ENCODE measurements at regions not wholly inside any gene's neighbourhood (a gene's known extent, or its start where the extent isn't known, plus 50 kb on each side); places are given as distances from the start of the nearest gene placed in this dataset.

DNA sequence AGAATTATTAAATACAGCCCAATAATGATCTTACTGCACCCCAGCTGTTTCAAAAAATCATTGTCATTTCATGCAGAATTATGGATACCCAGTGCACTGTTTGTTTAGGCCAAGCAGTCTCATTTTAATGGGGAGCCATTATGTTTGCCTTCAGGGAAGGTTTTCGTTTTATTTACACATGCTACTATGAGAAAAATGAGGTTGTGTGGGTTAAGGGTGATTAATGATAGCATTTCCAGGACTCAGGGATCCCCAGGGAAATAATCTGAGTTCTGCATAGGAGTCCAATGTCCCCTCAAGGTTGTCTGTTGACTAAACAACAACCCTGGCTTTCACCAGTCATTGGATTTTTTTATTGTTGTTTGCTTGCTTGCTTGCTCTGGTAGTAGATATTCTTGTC, 71.0 kb upstream of the ZP4 start:
- Histone ChIP-seq H3K4me3 (no peak overlapping the region), H3K4me1 (replicated peaks; ENCODE audit: insufficient read depth) (no peaks in the 10 kb centered on the region), H2AFZ (no peak overlapping the region), H3K4me2 (no peak overlapping the region), H3K36me3 (ENCODE audit: low read depth) (no peaks in the 10 kb centered on the region), H3K79me2 (ENCODE audit: low read depth) (no peaks in the 10 kb centered on the region), H4K20me1 (ENCODE audit: insufficient read depth) (no peaks in the 10 kb centered on the region), H3K9me3 (ENCODE audit: insufficient read depth, low read depth) (no peaks in the 10 kb centered on the region), H3F3A (ENCODE audit: insufficient read depth, low read depth) (no peaks in the 10 kb centered on the region), H3K27ac (no peak overlapping the region), H3K27me3 (ENCODE audit: insufficient read depth, low read depth) (no peaks in the 10 kb centered on the region), H3K9me2 (ENCODE audit: insufficient read depth) (no peaks in the 10 kb centered on the region)
- intact Hi-C loops (cut with micrococcal nuclease; ENCODE audit: unreplicated experiment): no loop called here
- CTCF ChIA-PET: no interaction called here
- POLR2A ChIA-PET (ENCODE audit: unreplicated experiment): no interaction called here
- no TSS peak for BruUV-seq (replicated peaks)
- DNase-seq: no peak
- TF ChIP-seq, protein P1, sequence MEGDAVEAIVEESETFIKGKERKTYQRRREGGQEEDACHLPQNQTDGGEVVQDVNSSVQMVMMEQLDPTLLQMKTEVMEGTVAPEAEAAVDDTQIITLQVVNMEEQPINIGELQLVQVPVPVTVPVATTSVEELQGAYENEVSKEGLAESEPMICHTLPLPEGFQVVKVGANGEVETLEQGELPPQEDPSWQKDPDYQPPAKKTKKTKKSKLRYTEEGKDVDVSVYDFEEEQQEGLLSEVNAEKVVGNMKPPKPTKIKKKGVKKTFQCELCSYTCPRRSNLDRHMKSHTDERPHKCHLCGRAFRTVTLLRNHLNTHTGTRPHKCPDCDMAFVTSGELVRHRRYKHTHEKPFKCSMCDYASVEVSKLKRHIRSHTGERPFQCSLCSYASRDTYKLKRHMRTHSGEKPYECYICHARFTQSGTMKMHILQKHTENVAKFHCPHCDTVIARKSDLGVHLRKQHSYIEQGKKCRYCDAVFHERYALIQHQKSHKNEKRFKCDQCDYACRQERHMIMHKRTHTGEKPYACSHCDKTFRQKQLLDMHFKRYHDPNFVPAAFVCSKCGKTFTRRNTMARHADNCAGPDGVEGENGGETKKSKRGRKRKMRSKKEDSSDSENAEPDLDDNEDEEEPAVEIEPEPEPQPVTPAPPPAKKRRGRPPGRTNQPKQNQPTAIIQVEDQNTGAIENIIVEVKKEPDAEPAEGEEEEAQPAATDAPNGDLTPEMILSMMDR (conservative IDR thresholded peaks at IDR 0.05): no peak
- TF ChIP-seq EZH2 (IDR thresholded peaks at IDR 0.05; ENCODE audit: low read depth): no peak

GRCh38 chr1:237959838-237960237, 69.1 kb upstream of the ZP4 start:
- POLR2A ChIA-PET (ENCODE audit: unreplicated experiment): no interaction called here

GRCh38 chr1:237953238-237953637, 62.5 kb upstream of the ZP4 start:
- no peak for DNase-seq
- Histone ChIP-seq H3F3A (ENCODE audit: insufficient read depth, low read depth) (no peaks in the 10 kb centered on the region), H3K9me3 (ENCODE audit: insufficient read depth, low read depth) (no peaks in the 10 kb centered on the region; the same call in 1 of the 2 replicates), H3K4me3 (no peak overlapping the region), H3K27me3 (ENCODE audit: insufficient read depth, low read depth) (peaks cover 4% of the 10 kb centered on the region; the same call in 1 of the 2 replicates), H3K27ac (no peak overlapping the region), H3K9me2 (ENCODE audit: insufficient read depth) (no peaks in the 10 kb centered on the region), H3K4me1 (replicated peaks; ENCODE audit: insufficient read depth) (no peaks in the 10 kb centered on the region), H3K79me2 (ENCODE audit: low read depth) (no peaks in the 10 kb centered on the region), H3K36me3 (ENCODE audit: low read depth) (no peaks in the 10 kb centered on the region), H4K20me1 (ENCODE audit: insufficient read depth) (no peaks in the 10 kb centered on the region), H3K4me2 (no peak overlapping the region), H2AFZ (no peak overlapping the region)
- ChIA-PET POLR2A (ENCODE audit: unreplicated experiment) (no interaction called here), CTCF (no interaction called here)
- BruUV-seq (replicated peaks): no TSS peak
- TF ChIP-seq, protein P1 (conservative IDR thresholded peaks at IDR 0.05): no peak
- intact Hi-C loops (cut with micrococcal nuclease; ENCODE audit: unreplicated experiment): no loop called here

More at GRCh38 chr1:237959838-237960237, 69.1 kb upstream of the ZP4 start:
- Histone ChIP-seq H3K27ac (no peak overlapping the region), H3K36me3 (ENCODE audit: low read depth) (no peaks in the 10 kb centered on the region), H3K27me3 (ENCODE audit: insufficient read depth, low read depth) (no peaks in the 10 kb centered on the region), H4K20me1 (ENCODE audit: insufficient read depth) (no peaks in the 10 kb centered on the region), H3F3A (ENCODE audit: insufficient read depth, low read depth) (no peaks in the 10 kb centered on the region), H2AFZ (no peak overlapping the region), H3K9me3 (ENCODE audit: insufficient read depth, low read depth) (no peaks in the 10 kb centered on the region), H3K4me2 (no peak overlapping the region), H3K9me2 (ENCODE audit: insufficient read depth) (no peaks in the 10 kb centered on the region), H3K4me3 (no peak overlapping the region), H3K79me2 (ENCODE audit: low read depth) (no peaks in the 10 kb centered on the region), H3K4me1 (replicated peaks; ENCODE audit: insufficient read depth) (no peaks in the 10 kb centered on the region)
- TF ChIP-seq EZH2 (IDR thresholded peaks at IDR 0.05; ENCODE audit: low read depth): no peak
- TF ChIP-seq, protein P1 (conservative IDR thresholded peaks at IDR 0.05): no peak
- no TSS peak for BruUV-seq (replicated peaks)
- CTCF ChIA-PET: no interaction called here
- no peak for DNase-seq
- intact Hi-C loops (cut with micrococcal nuclease; ENCODE audit: unreplicated experiment): no loop called here
